GM23338 (cell line): ENCODE measurements at regions not wholly inside any gene's neighbourhood (a gene's known extent, or its start where the extent isn't known, plus 50 kb on each side); places are given as distances from the start of the nearest gene placed in this dataset.

Source experiments
- ATAC-seq: fragments of 200-7000 bp; cut with Tn5 transposase; 3 replicates; pipeline ENCODE4 v1.9.1; 2020
- DNase-seq: peaks from one replicate; pipeline ENCODE4 v3.0.0-alpha.2; 2015; ENCODE audit warnings: low spot score
- H2AFZ ChIP-seq: fragments of 200-600 bp; sonication (generic); 2 replicates; pipeline ENCODE4 v1.8.0; 2016; ENCODE audit warnings: antibody characterized with exemption, mild to moderate bottlenecking, moderate library complexity
- H3F3A ChIP-seq: fragments of 200-600 bp; sonication (generic); replicated peaks from 2 replicates; pipeline ENCODE4 v1.8.0; 2017; ENCODE audit warnings: antibody characterized with exemption, mixed run types, low read depth
- H3K27ac ChIP-seq: fragments of 200-600 bp; sonication (generic); 2 replicates; pipeline ENCODE4 v1.6.1; 2016; ENCODE audit warnings: low read depth
- H3K27me3 ChIP-seq: fragments of 200-600 bp; sonication (generic); 2 replicates; pipeline ENCODE4 v1.8.0; 2016; ENCODE audit warnings: mild to moderate bottlenecking, mixed run types, moderate library complexity; ENCODE audit not compliant: insufficient read depth
- H3K36me3 ChIP-seq: fragments of 200-600 bp; sonication (generic); 2 replicates; pipeline ENCODE4 v1.8.0; 2016; ENCODE audit warnings: mild to moderate bottlenecking; ENCODE audit not compliant: insufficient read depth
- H3K4me1 ChIP-seq: fragments of 200-600 bp; sonication (generic); 2 replicates; pipeline ENCODE4 v1.8.0; 2016; ENCODE audit warnings: mild to moderate bottlenecking, moderate library complexity; ENCODE audit not compliant: insufficient read depth
- H3K4me2 ChIP-seq: fragments of 200-600 bp; sonication (generic); 2 replicates; pipeline ENCODE4 v1.7.1; 2017; ENCODE audit warnings: mixed run types
- H3K4me3 ChIP-seq: fragments of 200-600 bp; sonication (generic); 2 replicates; pipeline ENCODE4 v1.6.1; 2016; ENCODE audit warnings: mixed run types
- H3K79me2 ChIP-seq: fragments of 200-600 bp; sonication (generic); replicated peaks from 2 replicates; pipeline ENCODE4 v1.8.0; 2017; ENCODE audit warnings: mild to moderate bottlenecking; ENCODE audit not compliant: insufficient read depth
- H3K9me2 ChIP-seq: fragments of 200-600 bp; sonication (generic); 2 replicates; pipeline ENCODE4 v1.8.0; 2017; ENCODE audit not compliant: insufficient read depth
- H4K20me1 ChIP-seq: fragments of 200-600 bp; sonication (generic); replicated peaks from 2 replicates; pipeline ENCODE4 v1.8.0; 2017; ENCODE audit warnings: mild to moderate bottlenecking; ENCODE audit not compliant: insufficient read depth
- H3K27ac Mint-ChIP-seq: 2 replicates; pipeline ENCODE4 v1.8.0; 2020; ENCODE audit warnings: inconsistent platforms, mild to moderate bottlenecking, moderate library complexity, mixed read lengths
- H3K27me3 Mint-ChIP-seq: 3 replicates; pipeline ENCODE4 v1.8.0; 2022; ENCODE audit warnings: low read depth, mild to moderate bottlenecking, moderate library complexity, mixed read lengths, inconsistent platforms; ENCODE audit not compliant: insufficient read depth, poor library complexity
- H3K36me3 Mint-ChIP-seq: 3 replicates; pipeline ENCODE4 v1.8.0; 2021; ENCODE audit warnings: low read depth, mild to moderate bottlenecking, inconsistent platforms, moderate library complexity, mixed read lengths
- H3K4me1 Mint-ChIP-seq: 3 replicates; pipeline ENCODE4 v1.8.0; 2020; ENCODE audit warnings: mild to moderate bottlenecking, inconsistent platforms, mixed read lengths
- H3K4me3 Mint-ChIP-seq: 3 replicates; pipeline ENCODE4 v1.8.0; 2021; ENCODE audit warnings: moderate library complexity, mild to moderate bottlenecking, inconsistent platforms, mixed read lengths
- H3K9me3 Mint-ChIP-seq: 3 replicates; pipeline ENCODE4 v1.8.0; 2020; ENCODE audit warnings: moderate library complexity, mild to moderate bottlenecking, inconsistent platforms, mixed read lengths
- CREB1 ChIP-seq: fragments of 250-450 bp; sonication (Bioruptor Pico); IDR thresholded peaks from 2 replicates; pipeline ENCODE4 v1.5.0; 2020; ENCODE audit warnings: low read depth, mild to moderate bottlenecking, moderate library complexity
- CTCF ChIP-seq, 2 experiments: fragments of 200-600 bp in 1 of 2; sonication (generic) in 1 of 2; conservative IDR thresholded peaks; 2 replicates each; pipeline versions ENCODE4 v1.5.1 to v1.6.1; 2016 to 2017; ENCODE audit warnings: antibody characterized with exemption in 2 of 2, low read depth in 2 of 2, mild to moderate bottlenecking in 2 of 2, moderate library complexity in 1 of 2
- NANOG ChIP-seq: IDR thresholded peaks from 2 replicates; pipeline ENCODE4 v1.6.1; 2016; ENCODE audit warnings: antibody characterized with exemption, borderline replicate concordance
- POLR2AphosphoS5 ChIP-seq: IDR thresholded peaks from 2 replicates; pipeline ENCODE4 v1.6.1; 2016; ENCODE audit warnings: antibody characterized with exemption, low read depth
- STAT1 ChIP-seq: IDR thresholded peaks from one replicate; pipeline ENCODE4 v1.6.1; 2016; ENCODE audit warnings: antibody characterized with exemption; ENCODE audit not compliant: unreplicated experiment
- ZNF331 ChIP-seq: fragments of 250-450 bp; sonication (Bioruptor Pico); IDR thresholded peaks from 2 replicates; pipeline ENCODE4 v1.5.0; 2020; ENCODE audit warnings: low read depth, mild to moderate bottlenecking, moderate library complexity
- ZNF462 ChIP-seq: fragments of 250-450 bp; sonication (Bioruptor Pico); IDR thresholded peaks from 2 replicates; pipeline ENCODE4 v1.5.0; 2020; ENCODE audit warnings: mild to moderate bottlenecking, moderate library complexity
- TF ChIP-seq, protein P1 (sequence below): IDR thresholded peaks from 2 replicates; pipeline ENCODE4 v1.6.1; 2016; ENCODE audit warnings: antibody characterized with exemption

DNA sequence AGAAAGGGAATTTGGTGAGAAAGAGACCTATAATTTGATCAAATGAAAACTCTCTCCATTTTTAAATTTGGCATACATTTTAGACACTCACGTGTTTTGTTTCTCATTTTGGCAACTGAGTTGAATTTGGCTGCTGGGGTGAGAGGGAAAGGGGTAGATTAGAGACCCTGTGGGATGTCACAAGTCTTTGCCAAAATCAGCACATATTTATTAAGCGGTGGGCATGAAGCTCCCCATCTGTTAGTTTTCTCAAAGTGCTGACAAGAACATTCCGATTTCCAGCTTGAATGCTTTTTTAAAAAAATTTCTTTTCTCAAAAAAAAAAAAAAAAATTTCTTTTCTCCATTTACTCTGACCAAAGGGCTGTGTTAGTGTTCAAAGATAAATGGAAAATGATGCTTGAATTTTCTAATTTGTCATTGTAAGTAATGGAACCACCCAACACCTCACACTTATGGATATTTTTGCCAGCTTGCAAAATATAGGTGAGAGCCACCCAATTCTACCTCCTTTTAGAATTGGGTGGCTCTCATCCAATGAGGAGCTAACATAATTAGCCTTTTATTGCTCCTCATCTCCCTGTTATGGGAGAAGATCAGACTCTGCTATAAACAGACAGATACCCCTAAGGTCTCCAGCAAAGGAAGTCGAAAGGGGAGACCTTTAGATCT lies 222.9 kb upstream of the FN1 start (continued):
- TF ChIP-seq ZNF462 (CRISPR knock-in tag) = no peak

GRCh38 chr2:215657844-215658243 lies 222.0 kb upstream of the FN1 start:
- Histone ChIP-seq H3K27ac (no peak overlapping the region), H3F3A (no peaks in the 10 kb centered on the region), H3K27me3 (no peaks in the 10 kb centered on the region), H3K4me1 (no peaks in the 10 kb centered on the region; the same call in 1 of the 2 replicates), H3K36me3 (no peaks in the 10 kb centered on the region), H3K4me3 (no peak overlapping the region), H2AFZ (no peak overlapping the region), H3K79me2 (no peaks in the 10 kb centered on the region), H3K4me2 (no peak overlapping the region), H4K20me1 (no peaks in the 10 kb centered on the region), H3K9me2 (no peaks in the 10 kb centered on the region)
- H3K4me1 Mint-ChIP-seq = no peaks in the 10 kb centered on the region
- H3K9me3 Mint-ChIP-seq = no peaks in the 10 kb centered on the region
- H3K27ac Mint-ChIP-seq = no peak overlapping the region
- no peaks in the 10 kb centered on the region for H3K27me3 Mint-ChIP-seq
- DNase-seq (no peak), ATAC-seq (no peak)
- H3K36me3 Mint-ChIP-seq = no peaks in the 10 kb centered on the region
- no peak overlapping the region for H3K4me3 Mint-ChIP-seq
- TF ChIP-seq CREB1 (no peak), STAT1 (no peak), ZNF331 (CRISPR knock-in tag) (no peak), NANOG (no peak), CTCF (conservative IDR thresholded peaks at IDR 0.05; ENCODE audit: low read depth in 2 of 2) (no peak), POLR2AphosphoS5 (no peak)
- TF ChIP-seq, protein P1, sequence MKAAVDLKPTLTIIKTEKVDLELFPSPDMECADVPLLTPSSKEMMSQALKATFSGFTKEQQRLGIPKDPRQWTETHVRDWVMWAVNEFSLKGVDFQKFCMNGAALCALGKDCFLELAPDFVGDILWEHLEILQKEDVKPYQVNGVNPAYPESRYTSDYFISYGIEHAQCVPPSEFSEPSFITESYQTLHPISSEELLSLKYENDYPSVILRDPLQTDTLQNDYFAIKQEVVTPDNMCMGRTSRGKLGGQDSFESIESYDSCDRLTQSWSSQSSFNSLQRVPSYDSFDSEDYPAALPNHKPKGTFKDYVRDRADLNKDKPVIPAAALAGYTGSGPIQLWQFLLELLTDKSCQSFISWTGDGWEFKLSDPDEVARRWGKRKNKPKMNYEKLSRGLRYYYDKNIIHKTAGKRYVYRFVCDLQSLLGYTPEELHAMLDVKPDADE = no peak
